ENCODE measurements at regions not wholly inside any gene's neighbourhood (a gene's known extent, or its start where the extent isn't known, plus 50 kb on each side); places are given as distances from the start of the nearest gene placed in this dataset.

DNA sequence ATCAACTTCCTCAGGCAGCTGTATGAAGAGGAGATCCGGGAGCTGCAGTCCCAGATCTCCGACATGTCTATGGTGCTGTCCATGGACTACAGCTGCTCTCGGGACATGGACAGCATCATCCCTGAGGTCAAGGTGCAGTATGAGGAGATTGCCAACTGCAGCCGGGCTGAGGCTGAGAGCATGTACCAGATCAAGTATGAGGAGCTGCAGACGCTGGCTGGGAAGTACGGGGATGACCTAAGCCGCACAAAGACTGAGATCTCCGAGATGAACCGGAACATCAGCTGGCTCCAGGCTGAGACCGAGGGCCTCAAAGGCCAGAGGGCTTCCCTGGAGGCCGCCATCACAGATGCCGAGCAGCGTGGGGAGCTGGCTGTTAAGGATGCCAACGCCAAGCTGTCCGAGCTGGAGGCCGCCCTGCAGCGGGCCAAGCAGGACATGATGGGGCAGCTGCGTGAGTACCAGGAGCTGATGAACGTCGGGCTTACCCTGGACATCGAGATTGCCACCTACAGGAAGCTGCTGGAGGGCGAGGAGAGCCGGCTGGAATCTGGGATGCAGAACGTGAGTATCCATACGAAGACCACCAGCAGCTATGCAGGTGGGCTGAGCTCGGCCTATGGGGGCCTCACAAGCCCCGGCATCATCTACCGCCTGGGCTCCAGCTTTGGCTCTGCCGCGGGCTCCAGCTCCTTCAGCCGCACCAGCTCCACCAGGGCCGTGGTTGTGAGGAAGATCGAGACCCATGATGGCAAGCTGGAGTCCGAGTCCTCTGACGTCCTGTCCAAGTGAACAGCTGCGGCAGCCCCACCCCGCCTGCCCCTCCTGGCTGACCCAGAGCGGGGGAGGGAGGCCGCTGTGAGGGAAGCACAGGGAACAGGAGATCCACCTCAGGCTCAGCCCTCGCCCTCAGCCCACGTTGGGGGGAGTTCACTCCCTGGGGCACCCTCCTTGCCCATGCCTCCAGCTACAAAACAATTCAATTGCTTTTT lies 84.0 kb downstream of the SEC61B start (continued):
- TF ChIP-seq JUND (IDR thresholded peaks at IDR 0.05; ENCODE audit: borderline replicate concordance, low read depth, low read length) = no peak
- no peak for TF ChIP-seq JUND (tag; IDR thresholded peaks at IDR 0.05; ENCODE audit: borderline replicate concordance, low read depth, low read length)
- TF ChIP-seq TCFL5 (CRISPR knock-in tag; conservative IDR thresholded peaks at IDR 0.05) = no peak
- no peak for TF ChIP-seq SRF (CRISPR knock-in tag; IDR thresholded peaks at IDR 0.05)
- no peak for TF ChIP-seq KDM1A (IDR thresholded peaks at IDR 0.05)
- no peak for TF ChIP-seq ZNF77 (CRISPR knock-in tag; IDR thresholded peaks at IDR 0.05)
- TF ChIP-seq, protein P1, sequence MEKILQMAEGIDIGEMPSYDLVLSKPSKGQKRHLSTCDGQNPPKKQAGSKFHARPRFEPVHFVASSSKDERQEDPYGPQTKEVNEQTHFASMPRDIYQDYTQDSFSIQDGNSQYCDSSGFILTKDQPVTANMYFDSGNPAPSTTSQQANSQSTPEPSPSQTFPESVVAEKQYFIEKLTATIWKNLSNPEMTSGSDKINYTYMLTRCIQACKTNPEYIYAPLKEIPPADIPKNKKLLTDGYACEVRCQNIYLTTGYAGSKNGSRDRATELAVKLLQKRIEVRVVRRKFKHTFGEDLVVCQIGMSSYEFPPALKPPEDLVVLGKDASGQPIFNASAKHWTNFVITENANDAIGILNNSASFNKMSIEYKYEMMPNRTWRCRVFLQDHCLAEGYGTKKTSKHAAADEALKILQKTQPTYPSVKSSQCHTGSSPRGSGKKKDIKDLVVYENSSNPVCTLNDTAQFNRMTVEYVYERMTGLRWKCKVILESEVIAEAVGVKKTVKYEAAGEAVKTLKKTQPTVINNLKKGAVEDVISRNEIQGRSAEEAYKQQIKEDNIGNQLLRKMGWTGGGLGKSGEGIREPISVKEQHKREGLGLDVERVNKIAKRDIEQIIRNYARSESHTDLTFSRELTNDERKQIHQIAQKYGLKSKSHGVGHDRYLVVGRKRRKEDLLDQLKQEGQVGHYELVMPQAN (IDR thresholded peaks at IDR 0.05; ENCODE audit: borderline replicate concordance) = no peak
- no peak for TF ChIP-seq PTTG1 (tag; IDR thresholded peaks at IDR 0.05; ENCODE audit: low read depth)
- TF ChIP-seq, protein P2, sequence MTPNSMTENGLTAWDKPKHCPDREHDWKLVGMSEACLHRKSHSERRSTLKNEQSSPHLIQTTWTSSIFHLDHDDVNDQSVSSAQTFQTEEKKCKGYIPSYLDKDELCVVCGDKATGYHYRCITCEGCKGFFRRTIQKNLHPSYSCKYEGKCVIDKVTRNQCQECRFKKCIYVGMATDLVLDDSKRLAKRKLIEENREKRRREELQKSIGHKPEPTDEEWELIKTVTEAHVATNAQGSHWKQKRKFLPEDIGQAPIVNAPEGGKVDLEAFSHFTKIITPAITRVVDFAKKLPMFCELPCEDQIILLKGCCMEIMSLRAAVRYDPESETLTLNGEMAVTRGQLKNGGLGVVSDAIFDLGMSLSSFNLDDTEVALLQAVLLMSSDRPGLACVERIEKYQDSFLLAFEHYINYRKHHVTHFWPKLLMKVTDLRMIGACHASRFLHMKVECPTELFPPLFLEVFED (CRISPR knock-in tag; conservative IDR thresholded peaks at IDR 0.05) = no peak
- no peak for TF ChIP-seq PHF20 (IDR thresholded peaks at IDR 0.05; ENCODE audit: partially characterized antibody)
- TF ChIP-seq, protein P3, sequence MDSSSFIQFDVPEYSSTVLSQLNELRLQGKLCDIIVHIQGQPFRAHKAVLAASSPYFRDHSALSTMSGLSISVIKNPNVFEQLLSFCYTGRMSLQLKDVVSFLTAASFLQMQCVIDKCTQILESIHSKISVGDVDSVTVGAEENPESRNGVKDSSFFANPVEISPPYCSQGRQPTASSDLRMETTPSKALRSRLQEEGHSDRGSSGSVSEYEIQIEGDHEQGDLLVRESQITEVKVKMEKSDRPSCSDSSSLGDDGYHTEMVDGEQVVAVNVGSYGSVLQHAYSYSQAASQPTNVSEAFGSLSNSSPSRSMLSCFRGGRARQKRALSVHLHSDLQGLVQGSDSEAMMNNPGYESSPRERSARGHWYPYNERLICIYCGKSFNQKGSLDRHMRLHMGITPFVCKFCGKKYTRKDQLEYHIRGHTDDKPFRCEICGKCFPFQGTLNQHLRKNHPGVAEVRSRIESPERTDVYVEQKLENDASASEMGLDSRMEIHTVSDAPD (CRISPR knock-in tag; IDR thresholded peaks at IDR 0.05) = no peak
